Erythroblast (primary cell): ENCODE measurements at regions not wholly inside any gene's neighbourhood (a gene's known extent, or its start where the extent isn't known, plus 50 kb on each side); places are given as distances from the start of the nearest gene placed in this dataset.

Experiments
- GATA1 ChIP-seq: IDR thresholded peaks from 2 replicates; pipeline ENCODE4 v1.6.1; 2011; ENCODE audit warnings: low read depth, mild to moderate bottlenecking, control low read depth, low read length, moderate library complexity
- POLR2A ChIP-seq: IDR thresholded peaks from 2 replicates; pipeline ENCODE4 v1.6.1; 2011; ENCODE audit warnings: mild to moderate bottlenecking, low read length

DNA sequence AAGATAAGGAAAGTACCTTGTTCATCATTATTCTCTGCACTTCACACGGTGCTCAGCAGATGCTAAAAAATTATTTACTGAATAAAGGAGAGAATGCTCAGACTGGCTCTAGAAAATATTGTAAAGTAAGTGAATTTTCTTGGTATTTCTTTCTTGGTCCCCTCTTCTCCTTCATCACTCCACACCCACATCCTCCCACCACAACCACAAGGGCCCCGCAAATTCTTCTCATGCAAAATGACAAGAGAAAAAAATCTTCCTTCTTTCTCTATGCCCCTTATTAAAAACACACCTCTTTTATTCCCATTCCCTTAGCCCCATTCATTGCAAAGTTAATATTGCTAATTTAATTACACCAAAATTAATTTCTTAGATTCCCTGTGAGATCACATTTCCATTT lies 74.2 kb upstream of the NEDD4L start:
- TF ChIP-seq POLR2A (no peak), GATA1 (no peak)
